Testis (tissue), 2 donors: ENCODE measurements at regions not wholly inside any gene's neighbourhood (a gene's known extent, or its start where the extent isn't known, plus 50 kb on each side); places are given as distances from the start of the nearest gene placed in this dataset.

Source experiments
- CTCF ChIP-seq, 3 experiments: fragments of 450-650 bp in 2 of 3; fragments of 200-600 bp in 1 of 3; sonication (generic) in 1 of 3; IDR thresholded peaks; one replicate each; pipeline ENCODE4 v1.5.1; 2016 to 2019; ENCODE audit warnings: antibody characterized with exemption in 3 of 3, mild to moderate bottlenecking in 2 of 3, moderate library complexity in 1 of 3
- POLR2A ChIP-seq: fragments of 450-650 bp; IDR thresholded peaks from one replicate; pipeline ENCODE4 v1.6.1; 2017; ENCODE audit warnings: antibody characterized with exemption, mild to moderate bottlenecking, moderate library complexity

DNA sequence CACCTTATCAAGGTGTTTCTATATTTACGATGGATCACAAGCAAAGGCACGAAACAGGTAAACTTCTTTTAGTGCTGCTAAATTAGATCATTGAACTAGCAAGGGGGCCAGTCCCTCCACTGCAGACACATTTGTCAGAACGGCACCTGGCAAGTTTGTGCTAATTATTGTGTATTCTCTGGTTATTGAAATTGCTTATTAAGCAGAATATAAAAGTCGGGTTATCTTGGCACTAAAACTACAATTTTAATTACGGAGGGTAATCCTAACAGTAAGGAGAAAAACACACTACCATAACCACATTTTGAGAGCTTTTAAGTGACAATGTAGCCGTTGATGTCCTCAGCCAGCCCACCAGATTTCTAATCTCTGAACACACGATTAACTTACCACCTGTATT lies 118.9 kb upstream of the BTN3A2 start:
- TF ChIP-seq CTCF (IDR thresholded peaks at IDR 0.05) (no peak), POLR2A (no peak)
